ENCODE measurements at regions not wholly inside any gene's neighbourhood (a gene's known extent, or its start where the extent isn't known, plus 50 kb on each side); places are given as distances from the start of the nearest gene placed in this dataset.

GRCh38 chr4:136841526-136841925 is 690.8 kb downstream of the PCDH18 start:
- intact Hi-C loops (cut with micrococcal nuclease): no loop called here
- TF ChIP-seq EZH2 (IDR thresholded peaks at IDR 0.05; ENCODE audit: borderline replicate concordance, insufficient read depth, low read depth, low read length, poor library complexity, severe bottlenecking): no peak
- TF ChIP-seq, protein P1, sequence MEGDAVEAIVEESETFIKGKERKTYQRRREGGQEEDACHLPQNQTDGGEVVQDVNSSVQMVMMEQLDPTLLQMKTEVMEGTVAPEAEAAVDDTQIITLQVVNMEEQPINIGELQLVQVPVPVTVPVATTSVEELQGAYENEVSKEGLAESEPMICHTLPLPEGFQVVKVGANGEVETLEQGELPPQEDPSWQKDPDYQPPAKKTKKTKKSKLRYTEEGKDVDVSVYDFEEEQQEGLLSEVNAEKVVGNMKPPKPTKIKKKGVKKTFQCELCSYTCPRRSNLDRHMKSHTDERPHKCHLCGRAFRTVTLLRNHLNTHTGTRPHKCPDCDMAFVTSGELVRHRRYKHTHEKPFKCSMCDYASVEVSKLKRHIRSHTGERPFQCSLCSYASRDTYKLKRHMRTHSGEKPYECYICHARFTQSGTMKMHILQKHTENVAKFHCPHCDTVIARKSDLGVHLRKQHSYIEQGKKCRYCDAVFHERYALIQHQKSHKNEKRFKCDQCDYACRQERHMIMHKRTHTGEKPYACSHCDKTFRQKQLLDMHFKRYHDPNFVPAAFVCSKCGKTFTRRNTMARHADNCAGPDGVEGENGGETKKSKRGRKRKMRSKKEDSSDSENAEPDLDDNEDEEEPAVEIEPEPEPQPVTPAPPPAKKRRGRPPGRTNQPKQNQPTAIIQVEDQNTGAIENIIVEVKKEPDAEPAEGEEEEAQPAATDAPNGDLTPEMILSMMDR (IDR thresholded peaks at IDR 0.05): no peak
- Histone ChIP-seq H4K20me1 (ENCODE audit: control insufficient read depth, insufficient read depth, low read length, poor library complexity, severe bottlenecking) (no peaks in the 10 kb centered on the region), H3K27ac (ENCODE audit: low read length in 2 of 2) (no peak overlapping the region), H3K9me3 (ENCODE audit: control extremely low read depth in 1 of 3, control insufficient read depth in 2 of 3, insufficient read depth in 1 of 3, low read length in 2 of 3) (no peaks in the 10 kb centered on the region), H3K27me3 (replicated peaks in 1 of 4; ENCODE audit: control extremely low read depth in 1 of 4, control insufficient read depth in 3 of 4, insufficient read depth in 4 of 4, low read length in 3 of 4) (no peaks in the 10 kb centered on the region), H3K79me2 (ENCODE audit: control insufficient read depth, insufficient read depth, low read length) (no peaks in the 10 kb centered on the region), H2AFZ (ENCODE audit: insufficient read depth, low read depth, low read length, poor library complexity, severe bottlenecking) (no peak overlapping the region), H3K4me3 (ENCODE audit: control extremely low read depth in 1 of 5, extremely low read depth in 1 of 5, insufficient read depth in 1 of 5, low read depth in 2 of 5, low read length in 4 of 5) (no peak overlapping the region), H3K9ac (ENCODE audit: low read length) (no peak overlapping the region), H3K36me3 (replicated peaks in 1 of 2; ENCODE audit: control extremely low read depth in 1 of 2, control insufficient read depth in 1 of 2, extremely low read depth in 1 of 2, insufficient read depth in 2 of 2, low read length in 1 of 2) (no peaks in the 10 kb centered on the region), H3K4me2 (replicated peaks; ENCODE audit: low read depth, low read length, poor library complexity, severe bottlenecking) (no peak overlapping the region), H3K4me1 (ENCODE audit: control insufficient read depth in 2 of 2, insufficient read depth in 2 of 2, low read length in 2 of 2) (no peaks in the 10 kb centered on the region)
- Mint-ChIP-seq H3K4me1 (no peaks in the 10 kb centered on the region), H3K27ac (no peak overlapping the region), H3K4me3 (no peak overlapping the region), H3K27me3 (no peaks in the 10 kb centered on the region), H3K9me3 (ENCODE audit: insufficient read depth) (peaks cover 4% of the 10 kb centered on the region)
- no CpG with 5 or more reads among the region's 2 CpGs for WGBS (ENCODE audit: insufficient coverage)
- DNase-seq (no peak), ATAC-seq (ENCODE audit: low read depth) (no peak)
- CTCF ChIA-PET: no interaction called here
- POLR2A ChIA-PET: no interaction called here

DNA sequence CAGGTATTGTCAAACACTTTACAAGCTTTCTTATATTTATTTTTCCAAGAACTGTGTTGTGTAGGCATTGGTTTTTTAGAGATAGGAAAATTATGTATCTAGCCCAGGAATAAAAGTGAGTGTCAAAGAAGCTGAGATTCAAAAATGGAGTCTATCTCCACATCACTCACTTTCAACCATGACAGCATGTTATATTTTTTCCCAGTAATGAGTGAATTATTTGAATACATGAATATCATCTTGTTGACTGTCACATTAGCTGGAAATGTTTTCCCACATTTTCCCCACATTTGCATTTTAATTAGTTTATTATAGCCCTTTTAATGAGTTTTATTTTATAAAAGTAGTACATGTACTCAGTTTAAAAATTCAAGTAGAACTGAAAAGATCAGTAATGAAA is 693.7 kb downstream of the PCDH18 start:
- Histone ChIP-seq H4K20me1 (ENCODE audit: control insufficient read depth, insufficient read depth, low read length, poor library complexity, severe bottlenecking) (no peaks in the 10 kb centered on the region), H3K79me2 (ENCODE audit: control insufficient read depth, insufficient read depth, low read length) (no peaks in the 10 kb centered on the region), H3K4me3 (ENCODE audit: control extremely low read depth in 1 of 5, extremely low read depth in 1 of 5, insufficient read depth in 1 of 5, low read depth in 2 of 5, low read length in 4 of 5) (no peak overlapping the region), H3K27me3 (replicated peaks in 1 of 4; ENCODE audit: control extremely low read depth in 1 of 4, control insufficient read depth in 3 of 4, insufficient read depth in 4 of 4, low read length in 3 of 4) (no peaks in the 10 kb centered on the region), H3K27ac (ENCODE audit: low read length in 2 of 2) (no peak overlapping the region), H3K9ac (ENCODE audit: low read length) (no peak overlapping the region), H3K4me2 (replicated peaks; ENCODE audit: low read depth, low read length, poor library complexity, severe bottlenecking) (no peak overlapping the region), H3K36me3 (replicated peaks in 1 of 2; ENCODE audit: control extremely low read depth in 1 of 2, control insufficient read depth in 1 of 2, extremely low read depth in 1 of 2, insufficient read depth in 2 of 2, low read length in 1 of 2) (no peaks in the 10 kb centered on the region), H3K4me1 (ENCODE audit: control insufficient read depth in 2 of 2, insufficient read depth in 2 of 2, low read length in 2 of 2) (no peaks in the 10 kb centered on the region), H3K9me3 (ENCODE audit: control extremely low read depth in 1 of 3, control insufficient read depth in 2 of 3, insufficient read depth in 1 of 3, low read length in 2 of 3) (no peaks in the 10 kb centered on the region), H2AFZ (ENCODE audit: insufficient read depth, low read depth, low read length, poor library complexity, severe bottlenecking) (no peak overlapping the region)
- intact Hi-C loops (cut with micrococcal nuclease): no loop called here
- no peaks in the 10 kb centered on the region for H3K27me3 Mint-ChIP-seq
- peaks cover 5% of the 10 kb centered on the region for H3K9me3 Mint-ChIP-seq (ENCODE audit: insufficient read depth)
- POLR2A ChIA-PET: no interaction called here
- no peak overlapping the region for H3K27ac Mint-ChIP-seq
- DNase-seq (no peak), ATAC-seq (ENCODE audit: low read depth) (no peak)
- TF ChIP-seq, protein P1 (IDR thresholded peaks at IDR 0.05): no peak
- no peak for TF ChIP-seq EZH2 (IDR thresholded peaks at IDR 0.05; ENCODE audit: borderline replicate concordance, insufficient read depth, low read depth, low read length, poor library complexity, severe bottlenecking)
- H3K4me3 Mint-ChIP-seq: no peak overlapping the region
- H3K4me1 Mint-ChIP-seq: no peaks in the 10 kb centered on the region
- CTCF ChIA-PET: no interaction called here
